Activated CD4-positive, alpha-beta T cell treated with anti-CD3 and anti-CD28 coated beads, Interleukin-2, amount 10 ng/mL, durations not matched to agents 7 days and 5 days (primary cell): ENCODE measurements at regions not wholly inside any gene's neighbourhood (a gene's known extent, or its start where the extent isn't known, plus 50 kb on each side); places are given as distances from the start of the nearest gene placed in this dataset.

Source experiments
- CTCF ChIA-PET: fragments of 350-600 bp; sonication (Branson Sonifier 250); formaldehyde crosslinking; loops from one replicate; lab custom pipeline; 2021; ENCODE audit warnings: antibody characterized with exemption; lab: Charles Lee
- POLR2A ChIA-PET: fragments of 350-600 bp; sonication (Branson Sonifier 250); formaldehyde crosslinking; loops from one replicate; lab custom pipeline; 2021; ENCODE audit warnings: antibody characterized with exemption; lab: Charles Lee
- DNase-seq: peaks from one replicate; pipeline ENCODE4 v3.0.0-alpha.2; 2020
- H3K27ac Mint-ChIP-seq: one replicate; pipeline ENCODE4 v1.8.0; 2021; ENCODE audit warnings: mild to moderate bottlenecking, moderate library complexity, mixed read lengths
- H3K27me3 Mint-ChIP-seq: one replicate; pipeline ENCODE4 v1.8.0; 2021; ENCODE audit warnings: mixed read lengths
- H3K36me3 Mint-ChIP-seq: one replicate; pipeline ENCODE4 v1.8.0; 2021; ENCODE audit warnings: low read depth, mixed read lengths
- H3K4me1 Mint-ChIP-seq: one replicate; pipeline ENCODE4 v1.8.0; 2021; ENCODE audit warnings: mixed read lengths
- H3K4me3 Mint-ChIP-seq: one replicate; pipeline ENCODE4 v1.8.0; 2021; ENCODE audit warnings: mild to moderate bottlenecking, moderate library complexity, mixed read lengths
- H3K9me3 Mint-ChIP-seq: one replicate; pipeline ENCODE4 v1.8.0; 2021; ENCODE audit warnings: mixed read lengths

GRCh38 chr3:34005886-34006285 lies 207.5 kb downstream of the PDCD6IP start:
- POLR2A ChIA-PET: no interaction called here

GRCh38 chr3:34008191-34008590 lies 209.8 kb downstream of the PDCD6IP start:
- Mint-ChIP-seq H3K36me3 (no peaks in the 10 kb centered on the region), H3K4me1 (no peaks in the 10 kb centered on the region), H3K9me3 (no peaks in the 10 kb centered on the region), H3K27ac (no peak overlapping the region), H3K4me3 (no peak overlapping the region), H3K27me3 (no peaks in the 10 kb centered on the region)
- CTCF ChIA-PET: no interaction called here
- DNase-seq: no peak
- POLR2A ChIA-PET: no interaction called here

More at GRCh38 chr3:34005886-34006285, 207.5 kb downstream of the PDCD6IP start:
- CTCF ChIA-PET: interaction anchor here (0.9 kb wide), 1 partner anchor 10 kb away, joined by 3 read pairs; no protein-coding TSS in a partner anchor
- DNase-seq: no peak
- Mint-ChIP-seq H3K9me3 (no peaks in the 10 kb centered on the region), H3K4me1 (no peaks in the 10 kb centered on the region), H3K4me3 (no peak overlapping the region), H3K36me3 (no peaks in the 10 kb centered on the region), H3K27me3 (no peaks in the 10 kb centered on the region), H3K27ac (no peak overlapping the region)

GRCh38 chr3:34008836-34009809 lies 210.7 kb downstream of the PDCD6IP start:
- no peak overlapping the region for H3K4me3 Mint-ChIP-seq
- no peaks in the 10 kb centered on the region for H3K36me3 Mint-ChIP-seq
- H3K9me3 Mint-ChIP-seq: no peaks in the 10 kb centered on the region
- DNase-seq: no peak
- no peaks in the 10 kb centered on the region for H3K27me3 Mint-ChIP-seq
- CTCF ChIA-PET: no interaction called here
- no peak overlapping the region for H3K27ac Mint-ChIP-seq
- POLR2A ChIA-PET: no interaction called here
- H3K4me1 Mint-ChIP-seq: no peaks in the 10 kb centered on the region

GRCh38 chr3:34011171-34012101 lies 213.0 kb downstream of the PDCD6IP start:
- H3K27me3 Mint-ChIP-seq: no peaks in the 10 kb centered on the region
- H3K27ac Mint-ChIP-seq: no peak overlapping the region
- H3K36me3 Mint-ChIP-seq: no peaks in the 10 kb centered on the region
- H3K4me1 Mint-ChIP-seq: peaks cover 4% of the 10 kb centered on the region
- POLR2A ChIA-PET: no interaction called here
- no peak for DNase-seq
- no peaks in the 10 kb centered on the region for H3K9me3 Mint-ChIP-seq
- CTCF ChIA-PET: interaction anchor here (1.2 to 1.6 kb wide), 2 partner anchors 16 to 61 kb away, joined by 3 read pairs; no protein-coding TSS in a partner anchor
- no peak overlapping the region for H3K4me3 Mint-ChIP-seq

GRCh38 chr3:34012102-34012461 lies 213.7 kb downstream of the PDCD6IP start:
- Mint-ChIP-seq H3K27ac (no peak overlapping the region), H3K27me3 (no peaks in the 10 kb centered on the region), H3K9me3 (no peaks in the 10 kb centered on the region), H3K36me3 (no peaks in the 10 kb centered on the region), H3K4me3 (no peak overlapping the region), H3K4me1 (peaks cover 11% of the 10 kb centered on the region)
- ChIA-PET CTCF (interaction anchor here (1.2 to 1.6 kb wide), 2 partner anchors 16 to 61 kb away, joined by 3 read pairs; no protein-coding TSS in a partner anchor), POLR2A (no interaction called here)
- no peak for DNase-seq

GRCh38 chr3:34013818-34014570 lies 215.6 kb downstream of the PDCD6IP start:
- Mint-ChIP-seq H3K9me3 (peaks cover 5% of the 10 kb centered on the region), H3K4me3 (no peak overlapping the region), H3K36me3 (no peaks in the 10 kb centered on the region), H3K4me1 (peaks cover 25% of the 10 kb centered on the region), H3K27me3 (no peaks in the 10 kb centered on the region), H3K27ac (no peak overlapping the region)
- DNase-seq: no peak
- ChIA-PET CTCF (no interaction called here), POLR2A (no interaction called here)

- H3K4me1 Mint-ChIP-seq: peaks cover 34% of the 10 kb centered on the region
- peaks cover 4% of the 10 kb centered on the region for H3K27me3 Mint-ChIP-seq
- no peak for DNase-seq
- H3K36me3 Mint-ChIP-seq: peaks cover 8% of the 10 kb centered on the region
- no peak overlapping the region for H3K4me3 Mint-ChIP-seq
- H3K9me3 Mint-ChIP-seq: peaks cover 8% of the 10 kb centered on the region
- CTCF ChIA-PET: interaction anchor here (0.8 kb wide), 2 partner anchors 10 to 26 kb away, joined by 3 read pairs; no protein-coding TSS in a partner anchor
- peak overlapping the region; percentile 92 for H3K27ac Mint-ChIP-seq
- POLR2A ChIA-PET: no interaction called here
These were observed 217.0 kb downstream of the PDCD6IP start for GRCh38 chr3:34015204-34016142.

GRCh38 chr3:34016925-34017587 lies 218.6 kb downstream of the PDCD6IP start:
- peak overlapping the region; percentile 40 for H3K4me3 Mint-ChIP-seq
- H3K9me3 Mint-ChIP-seq: peaks cover 8% of the 10 kb centered on the region
- ChIA-PET CTCF (interaction anchor here (0.6 to 1.5 kb wide), 2 partner anchors 90 to 108 kb away, joined by 5 to 6 read pairs; no protein-coding TSS in a partner anchor), POLR2A (no interaction called here)
- H3K27me3 Mint-ChIP-seq: peaks cover 4% of the 10 kb centered on the region
- H3K36me3 Mint-ChIP-seq: peaks cover 8% of the 10 kb centered on the region
- H3K4me1 Mint-ChIP-seq: peaks cover 34% of the 10 kb centered on the region
- peak overlapping the region; percentile 92 for H3K27ac Mint-ChIP-seq
- DNase-seq: peak; percentile 63

- POLR2A ChIA-PET: no interaction called here
- CTCF ChIA-PET: interaction anchor here (0.7 to 1.5 kb wide), 2 partner anchors 89 to 528 kb away, joined by 4 to 6 read pairs; no protein-coding TSS in a partner anchor
These were observed 219.3 kb downstream of the PDCD6IP start for GRCh38 chr3:34017757-34018156.

GRCh38 chr3:34019158-34019557 lies 220.7 kb downstream of the PDCD6IP start:
- peaks cover 34% of the 10 kb centered on the region for H3K4me1 Mint-ChIP-seq
- peaks cover 8% of the 10 kb centered on the region for H3K9me3 Mint-ChIP-seq
- H3K27me3 Mint-ChIP-seq: peaks cover 4% of the 10 kb centered on the region
- POLR2A ChIA-PET: no interaction called here
- CTCF ChIA-PET: no interaction called here
- H3K27ac Mint-ChIP-seq: no peak overlapping the region
- H3K4me3 Mint-ChIP-seq: no peak overlapping the region
- H3K36me3 Mint-ChIP-seq: peaks cover 8% of the 10 kb centered on the region
- no peak for DNase-seq

More at GRCh38 chr3:34017757-34018156, 219.3 kb downstream of the PDCD6IP start:
- Mint-ChIP-seq H3K27ac (peak overlapping the region; percentile 22), H3K36me3 (peaks cover 8% of the 10 kb centered on the region), H3K4me1 (peaks cover 34% of the 10 kb centered on the region), H3K9me3 (peaks cover 8% of the 10 kb centered on the region), H3K4me3 (no peak overlapping the region), H3K27me3 (peaks cover 4% of the 10 kb centered on the region)
- no peak for DNase-seq

- H3K4me1 Mint-ChIP-seq: peaks cover 34% of the 10 kb centered on the region
- DNase-seq: no peak
- CTCF ChIA-PET: no interaction called here
These were observed 221.7 kb downstream of the PDCD6IP start for GRCh38 chr3:34020170-34020569.

More at GRCh38 chr3:34020170-34020569, 221.7 kb downstream of the PDCD6IP start:
- H3K36me3 Mint-ChIP-seq: peaks cover 8% of the 10 kb centered on the region
- no peak overlapping the region for H3K4me3 Mint-ChIP-seq
- H3K27ac Mint-ChIP-seq: no peak overlapping the region
- peaks cover 4% of the 10 kb centered on the region for H3K27me3 Mint-ChIP-seq
- POLR2A ChIA-PET: no interaction called here
- H3K9me3 Mint-ChIP-seq: peaks cover 12% of the 10 kb centered on the region
